ENCODE measurements at regions not wholly inside any gene's neighbourhood (a gene's known extent, or its start where the extent isn't known, plus 50 kb on each side); places are given as distances from the start of the nearest gene placed in this dataset.
A peak's percentile ranks its signal among the peaks of the same experiment; 100 is the strongest.
"Not testable (repeated sequence)": the region's sequence is repeated elsewhere in the genome, so short reads cannot be mapped to it uniquely, and the experiment has no call there.

- no peak for DNase-seq (ENCODE audit: low read depth)
Observed at GRCh38 chr14:106665814-106666213, 1139.4 kb downstream of the TMEM121 start.

GRCh38 chr14:106666341-106666740 is 1140.0 kb downstream of the TMEM121 start:
- DNase-seq (ENCODE audit: low read depth), result no peak

- no peak for DNase-seq (ENCODE audit: low read depth)
Observed at GRCh38 chr14:106670011-106670410, 1143.6 kb downstream of the TMEM121 start.

- not testable (repeated sequence) for DNase-seq (ENCODE audit: low read depth)
Observed at GRCh38 chr14:106674093-106674492, 1147.7 kb downstream of the TMEM121 start.

- DNase-seq (ENCODE audit: low read depth), result not testable (repeated sequence)
Observed at GRCh38 chr14:106674509-106675125, 1148.2 kb downstream of the TMEM121 start.

GRCh38 chr14:106675716-106676115 is 1149.3 kb downstream of the TMEM121 start:
- DNase-seq (ENCODE audit: low read depth), result not testable (repeated sequence)

GRCh38 chr14:106679776-106680175 is 1153.4 kb downstream of the TMEM121 start:
- no peak for DNase-seq (ENCODE audit: low read depth)

- DNase-seq (ENCODE audit: low read depth), result no peak
Observed at GRCh38 chr14:106681161-106681560, 1154.8 kb downstream of the TMEM121 start.

GRCh38 chr14:106681568-106681967 is 1155.2 kb downstream of the TMEM121 start:
- DNase-seq (ENCODE audit: low read depth), result no peak

- DNase-seq (ENCODE audit: low read depth), result no peak
Observed at GRCh38 chr14:106683631-106684030, 1157.2 kb downstream of the TMEM121 start.

- no peak for DNase-seq (ENCODE audit: low read depth)
Observed at GRCh38 chr14:106686533-106686932, 1160.2 kb downstream of the TMEM121 start.

- DNase-seq (ENCODE audit: low read depth), result no peak
Observed at GRCh38 chr14:106690333-106690891, 1164.0 kb downstream of the TMEM121 start.

- peak; percentile 53 for DNase-seq (ENCODE audit: low read depth)
Observed at GRCh38 chr14:106691601-106692291, 1165.4 kb downstream of the TMEM121 start.

GRCh38 chr14:106694638-106695393 is 1168.4 kb downstream of the TMEM121 start:
- DNase-seq (ENCODE audit: low read depth), result peak; percentile 35

GRCh38 chr14:106698620-106699267 is 1172.4 kb downstream of the TMEM121 start:
- not testable (repeated sequence) for DNase-seq (ENCODE audit: low read depth)

- DNase-seq (ENCODE audit: low read depth), result not testable (repeated sequence)
Observed at GRCh38 chr14:106703651-106704050, 1177.3 kb downstream of the TMEM121 start.

- not testable (repeated sequence) for DNase-seq (ENCODE audit: low read depth)
Observed at GRCh38 chr14:106706488-106706887, 1180.1 kb downstream of the TMEM121 start.

- DNase-seq (ENCODE audit: low read depth), result not testable (repeated sequence)
Observed at GRCh38 chr14:106710187-106710586, 1183.8 kb downstream of the TMEM121 start.

- not testable (repeated sequence) for DNase-seq (ENCODE audit: low read depth)
Observed at GRCh38 chr14:106712513-106712912, 1186.1 kb downstream of the TMEM121 start.

- not testable (repeated sequence) for DNase-seq (ENCODE audit: low read depth)
Observed at GRCh38 chr14:106714446-106715428, 1188.4 kb downstream of the TMEM121 start.

GRCh38 chr14:106717544-106717943 is 1191.2 kb downstream of the TMEM121 start:
- DNase-seq (ENCODE audit: low read depth), result not testable (repeated sequence)

Measured in stimulated activated CD8-positive, alpha-beta memory T cell treated with anti-CD3 and anti-CD28 coated beads, Interleukin-15, amount 100 ng/mL, for 24 hours (primary cell).